ENCODE measurements at regions not wholly inside any gene's neighbourhood (a gene's known extent, or its start where the extent isn't known, plus 50 kb on each side); places are given as distances from the start of the nearest gene placed in this dataset.
"Not testable (repeated sequence)": the region's sequence is repeated elsewhere in the genome, so short reads cannot be mapped to it uniquely, and the experiment has no call there.

- no peak for TF ChIP-seq POLR2A (IDR thresholded peaks at IDR 0.05)
- TF ChIP-seq CTCF (IDR thresholded peaks at IDR 0.05), result no peak
- no peak for TF ChIP-seq EP300 (IDR thresholded peaks at IDR 0.05)
- intact Hi-C loops (cut with DNase I), result loop anchor here in 1 of 4 donors (10.0 kb wide), 1 partner anchor 1052 kb away; no protein-coding TSS in a partner anchor
These were observed 220.2 kb downstream of the EMX2 start for GRCh38 chr10:117762819-117763172.

GRCh38 chr10:117763528-117763927 is 221.0 kb downstream of the EMX2 start:
- Histone ChIP-seq H3K27ac (no peak overlapping the region), H3K4me1 (ENCODE audit: insufficient read depth) (no peaks in the 10 kb centered on the region), H3K36me3 (no peaks in the 10 kb centered on the region), H3K27me3 (no peaks in the 10 kb centered on the region), H3K4me3 (no peak overlapping the region), H3K9me3 (no peaks in the 10 kb centered on the region)
- TF ChIP-seq CTCF (IDR thresholded peaks at IDR 0.05), result no peak
- TF ChIP-seq EP300 (IDR thresholded peaks at IDR 0.05), result no peak
- TF ChIP-seq POLR2A (IDR thresholded peaks at IDR 0.05), result no peak
- DNase-seq, result no peak
- intact Hi-C loops (cut with DNase I), result loop anchor here in 1 of 4 donors (10.0 kb wide), 1 partner anchor 1051 kb away; no protein-coding TSS in a partner anchor
- 70 to 80% (median 80%) methylated on average over 4 of the region's 4 CpGs for WGBS, 3 donors

More at GRCh38 chr10:117762819-117763172, 220.2 kb downstream of the EMX2 start:
- no peak for DNase-seq
- H3K27me3 ChIP-seq, result no peaks in the 10 kb centered on the region
- no peaks in the 10 kb centered on the region for H3K9me3 ChIP-seq
- WGBS, 3 donors, result 59 to 64% (median 63%) methylated on average over 9 of the region's 9 CpGs
- no peak overlapping the region for H3K27ac ChIP-seq
- no peaks in the 10 kb centered on the region for H3K4me1 ChIP-seq (ENCODE audit: insufficient read depth)
- no peaks in the 10 kb centered on the region for H3K36me3 ChIP-seq
- H3K4me3 ChIP-seq, result no peak overlapping the region

- H3K4me3 ChIP-seq, result no peak overlapping the region
- H3K27ac ChIP-seq, result no peak overlapping the region
- no peaks in the 10 kb centered on the region for H3K27me3 ChIP-seq
- no peak for DNase-seq
- no peaks in the 10 kb centered on the region for H3K36me3 ChIP-seq
- 91 to 96% (median 95%) methylated on average over 2 of the region's 2 CpGs for WGBS, 3 donors
- H3K4me1 ChIP-seq (ENCODE audit: insufficient read depth), result no peaks in the 10 kb centered on the region
- intact Hi-C loops (cut with DNase I), result loop anchor here in 1 of 4 donors (10.0 kb wide), 1 partner anchor 1046 kb away; no protein-coding TSS in a partner anchor
- no peak for TF ChIP-seq CTCF (IDR thresholded peaks at IDR 0.05)
- no peak for TF ChIP-seq EP300 (IDR thresholded peaks at IDR 0.05)
- no peak for TF ChIP-seq POLR2A (IDR thresholded peaks at IDR 0.05)
- no peaks in the 10 kb centered on the region for H3K9me3 ChIP-seq
These were observed 225.9 kb downstream of the EMX2 start for GRCh38 chr10:117768333-117769042.

- DNase-seq, result no peak
- Histone ChIP-seq H3K27ac (no peak overlapping the region), H3K27me3 (no peaks in the 10 kb centered on the region), H3K4me3 (no peak overlapping the region), H3K9me3 (no peaks in the 10 kb centered on the region), H3K4me1 (ENCODE audit: insufficient read depth) (no peaks in the 10 kb centered on the region), H3K36me3 (no peaks in the 10 kb centered on the region)
- WGBS, 3 donors, result 93 to 97% (median 94%) methylated on average over 3 of the region's 3 CpGs
- TF ChIP-seq CTCF (IDR thresholded peaks at IDR 0.05), result no peak
- no peak for TF ChIP-seq POLR2A (IDR thresholded peaks at IDR 0.05)
- no peak for TF ChIP-seq EP300 (IDR thresholded peaks at IDR 0.05)
- intact Hi-C loops (cut with DNase I), result no loop called here
These were observed 233.0 kb downstream of the EMX2 start for GRCh38 chr10:117775526-117775925.

GRCh38 chr10:117777222-117777621 is 234.7 kb downstream of the EMX2 start:
- H3K4me3 ChIP-seq; H3K4me1 ChIP-seq (ENCODE audit: insufficient read depth); H3K27me3 ChIP-seq; intact Hi-C loops (cut with DNase I); DNase-seq; H3K36me3 ChIP-seq; H3K9me3 ChIP-seq; H3K27ac ChIP-seq: not testable (repeated sequence)
- WGBS, 3 donors, result 84 to 87% (median 87%) methylated on average over 5 of the region's 5 CpGs
